HG02981 (cell line): ENCODE measurements at regions not wholly inside any gene's neighbourhood (a gene's known extent, or its start where the extent isn't known, plus 50 kb on each side); places are given as distances from the start of the nearest gene placed in this dataset.

Source experiments
- ATAC-seq: cut with Tn5 transposase; IDR thresholded peaks from one replicate; pipeline ENCODE4 v1.9.1; 2021; ENCODE audit warnings: mild to moderate bottlenecking, moderate library complexity; ENCODE audit not compliant: unreplicated experiment

- no peak for ATAC-seq
Observed at GRCh38 chr11:43545610-43546009, 134.9 kb upstream of the HSD17B12 start.

GRCh38 chr11:43546561-43547429 is 133.7 kb upstream of the HSD17B12 start:
- no peak for ATAC-seq

- no peak for ATAC-seq
Observed at GRCh38 chr11:43547430-43547831, 133.1 kb upstream of the HSD17B12 start.

GRCh38 chr11:43547889-43548381 is 132.6 kb upstream of the HSD17B12 start:
- ATAC-seq: no peak

- no peak for ATAC-seq
Observed at GRCh38 chr11:43548916-43549315, 131.6 kb upstream of the HSD17B12 start.

GRCh38 chr11:43549624-43550023 is 130.9 kb upstream of the HSD17B12 start:
- no peak for ATAC-seq

- ATAC-seq: no peak
Observed at GRCh38 chr11:43550714-43551113, 129.8 kb upstream of the HSD17B12 start.

- no peak for ATAC-seq
Observed at GRCh38 chr11:43554148-43554473, 126.4 kb upstream of the HSD17B12 start.

GRCh38 chr11:43555186-43555585 is 125.4 kb upstream of the HSD17B12 start:
- ATAC-seq: no peak

GRCh38 chr11:43555816-43556611 is 124.5 kb upstream of the HSD17B12 start:
- ATAC-seq: no peak

- no peak for ATAC-seq
Observed at GRCh38 chr11:43556612-43557375, 123.7 kb upstream of the HSD17B12 start.

- no peak for ATAC-seq
Observed at GRCh38 chr11:43557553-43558110, 122.9 kb upstream of the HSD17B12 start.

GRCh38 chr11:43558146-43558545 is 122.4 kb upstream of the HSD17B12 start:
- ATAC-seq: no peak

GRCh38 chr11:43558556-43559127 is 121.9 kb upstream of the HSD17B12 start:
- ATAC-seq: no peak

- no peak for ATAC-seq
Observed at GRCh38 chr11:43561832-43562231, 118.7 kb upstream of the HSD17B12 start.

GRCh38 chr11:43567396-43567975 is 113.1 kb upstream of the HSD17B12 start:
- ATAC-seq: peak; percentile 69

GRCh38 chr11:43573233-43573632 is 107.3 kb upstream of the HSD17B12 start:
- no peak for ATAC-seq

GRCh38 chr11:43573873-43574272 is 106.7 kb upstream of the HSD17B12 start:
- ATAC-seq: no peak

GRCh38 chr11:43574411-43574810 is 106.1 kb upstream of the HSD17B12 start:
- ATAC-seq: no peak
